ENCODE measurements at regions not wholly inside any gene's neighbourhood (a gene's known extent, or its start where the extent isn't known, plus 50 kb on each side); places are given as distances from the start of the nearest gene placed in this dataset.

- DNase-seq: no peak
These were observed 406.3 kb upstream of the CPEB2 start for GRCh38 chr4:14596028-14596427.

DNA sequence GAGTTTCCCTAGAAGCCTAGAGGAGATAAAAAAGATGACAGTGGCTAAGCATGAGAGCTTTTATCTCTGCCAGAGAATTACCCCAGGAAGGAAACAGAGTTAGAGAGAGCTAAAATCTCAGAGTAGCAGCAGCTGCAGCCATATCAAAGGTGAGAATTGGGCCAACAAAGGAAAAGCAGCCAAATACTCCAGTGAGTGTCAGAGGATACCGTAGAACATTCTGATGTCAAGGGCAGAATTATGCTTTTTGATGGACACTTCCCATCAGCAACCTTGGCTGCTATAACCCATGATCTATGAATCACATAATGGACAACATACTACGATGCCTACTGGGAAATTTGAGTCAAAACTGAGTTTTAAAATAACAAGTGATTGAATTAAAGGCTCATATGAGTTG is 405.8 kb upstream of the CPEB2 start:
- no peak for DNase-seq

DNA sequence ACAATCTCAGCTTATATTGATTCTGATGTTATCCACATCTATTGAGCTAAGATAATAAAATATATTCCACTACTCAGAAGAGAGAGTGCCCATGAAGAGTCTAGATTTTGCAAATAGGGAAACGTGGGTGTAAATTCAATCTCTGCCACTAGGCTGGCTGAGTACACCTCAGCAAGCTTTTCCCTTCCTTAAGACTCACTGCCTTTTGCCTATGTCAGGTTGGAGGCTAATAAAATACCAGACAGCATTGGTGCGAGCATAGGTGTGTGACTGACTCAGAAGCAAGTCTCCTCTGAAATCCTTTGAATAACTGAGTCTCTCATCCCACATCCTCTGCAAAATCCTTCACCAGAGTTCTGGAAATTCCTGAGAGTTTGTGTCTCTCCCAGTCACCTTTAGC is 405.4 kb upstream of the CPEB2 start:
- DNase-seq: no peak

- no peak for DNase-seq
These were observed 400.1 kb upstream of the CPEB2 start for GRCh38 chr4:14602206-14602605.

DNA sequence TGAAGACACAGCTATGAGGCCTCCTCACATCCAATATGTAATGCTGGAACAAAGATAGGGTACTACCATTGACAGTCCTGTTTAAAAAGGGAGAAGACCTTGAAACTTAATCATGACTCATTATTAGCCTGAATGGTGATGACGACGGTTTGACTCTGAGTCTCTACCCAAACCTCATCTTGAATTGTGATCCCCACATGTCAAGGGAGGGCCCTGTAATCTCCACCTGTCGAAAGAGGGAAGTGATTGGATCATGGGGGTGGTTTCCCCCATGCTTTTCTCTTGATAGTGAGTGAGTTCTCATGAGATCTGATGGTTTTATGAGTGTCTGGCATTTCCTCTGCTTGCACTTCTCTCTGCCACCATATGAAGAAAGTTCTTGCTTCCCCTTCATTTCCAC is 395.3 kb upstream of the CPEB2 start:
- no peak for DNase-seq

- no peak for DNase-seq
These were observed 394.7 kb upstream of the CPEB2 start for GRCh38 chr4:14607578-14607977.

DNA sequence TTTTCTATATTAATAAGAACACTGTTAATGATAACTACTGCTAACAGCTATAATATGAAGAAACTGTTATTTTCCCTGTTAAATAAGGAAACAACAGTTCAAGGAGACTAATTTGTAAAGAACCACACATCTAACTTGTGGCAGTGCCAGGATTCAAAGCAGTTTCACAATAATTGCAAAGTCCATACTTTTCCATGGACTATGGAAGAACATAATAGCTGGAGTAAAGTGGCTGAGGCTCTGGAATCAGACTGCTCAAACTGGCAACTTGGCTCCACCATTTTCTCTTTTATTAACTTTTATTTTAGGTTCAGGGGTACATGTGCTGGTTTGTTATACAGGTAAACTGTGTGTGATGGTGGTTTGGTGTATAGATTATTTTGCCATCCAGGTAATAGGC is 393.7 kb upstream of the CPEB2 start:
- DNase-seq: no peak

DNA sequence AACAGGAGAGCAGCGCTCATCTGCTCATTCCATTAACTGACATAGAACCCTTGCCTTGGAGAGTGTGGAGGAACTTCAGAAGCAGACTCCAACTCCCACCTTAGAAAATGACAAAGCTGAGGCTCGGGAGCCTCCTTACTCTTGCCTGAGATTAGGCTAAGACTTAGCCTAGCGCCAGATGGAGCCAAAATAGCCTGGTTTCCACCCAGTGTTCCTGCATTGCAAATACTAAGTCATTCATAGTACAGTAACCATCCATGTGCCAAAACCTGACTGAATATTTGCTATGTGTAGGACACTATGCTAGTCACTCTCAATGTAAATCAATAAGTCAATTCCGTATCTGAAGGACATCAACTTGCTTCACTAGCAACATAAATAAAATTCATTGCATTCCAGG is 387.4 kb upstream of the CPEB2 start:
- DNase-seq: no peak

DNA sequence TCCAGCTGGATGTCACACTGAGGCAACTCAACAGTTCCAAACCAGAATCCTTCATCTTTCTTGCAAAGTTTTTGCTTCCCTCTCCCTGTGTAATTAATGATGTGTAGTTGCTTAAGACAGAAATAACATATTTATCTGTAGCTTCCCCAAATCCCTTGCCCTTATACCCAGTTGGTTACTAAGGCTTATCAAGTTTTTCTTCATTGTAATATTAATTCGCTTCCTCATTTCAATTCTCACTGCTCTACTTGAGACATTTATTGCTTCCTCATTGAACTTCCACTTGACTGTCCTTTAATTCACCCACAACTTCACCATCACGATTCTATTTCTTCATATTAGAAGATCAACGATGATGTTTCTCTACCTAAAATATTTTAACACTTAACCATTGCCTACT is 386.6 kb upstream of the CPEB2 start:
- DNase-seq: no peak

GRCh38 chr4:14620567-14621141 is 381.6 kb upstream of the CPEB2 start:
- no peak for DNase-seq

DNA sequence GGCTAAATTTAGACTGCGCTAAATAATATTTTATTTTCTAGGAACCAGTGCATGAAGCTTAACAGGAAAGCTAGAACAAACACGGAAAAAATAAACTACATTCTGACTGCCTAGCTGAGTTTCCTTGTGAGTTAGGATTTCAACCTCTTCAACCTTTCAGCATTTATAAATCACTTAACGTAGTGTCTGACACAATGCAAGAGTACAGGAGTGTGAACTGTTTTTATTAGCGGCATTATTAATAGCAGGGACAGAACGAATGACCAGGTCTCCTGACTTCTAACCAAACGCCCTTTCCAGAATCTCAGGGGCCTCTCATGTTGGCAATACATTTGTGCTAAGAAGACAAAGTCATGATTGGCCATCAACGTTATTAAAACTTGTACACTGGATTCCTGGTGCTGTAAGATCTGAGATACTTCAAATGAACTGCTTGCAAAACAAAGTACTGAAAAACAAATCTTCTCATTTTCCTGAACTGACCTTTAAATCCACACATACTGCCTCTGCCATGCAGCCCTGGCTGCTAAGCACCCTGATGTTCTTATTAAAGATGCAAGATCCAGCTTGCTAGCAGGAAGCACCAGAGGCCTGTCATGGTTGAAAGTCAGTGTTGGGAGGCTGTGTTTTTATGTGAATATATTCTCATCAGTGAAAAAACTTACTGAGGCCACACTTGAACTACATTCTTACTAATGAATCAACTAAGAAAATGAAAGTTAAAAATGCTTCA is 380.4 kb upstream of the CPEB2 start:
- DNase-seq: no peak

DNA sequence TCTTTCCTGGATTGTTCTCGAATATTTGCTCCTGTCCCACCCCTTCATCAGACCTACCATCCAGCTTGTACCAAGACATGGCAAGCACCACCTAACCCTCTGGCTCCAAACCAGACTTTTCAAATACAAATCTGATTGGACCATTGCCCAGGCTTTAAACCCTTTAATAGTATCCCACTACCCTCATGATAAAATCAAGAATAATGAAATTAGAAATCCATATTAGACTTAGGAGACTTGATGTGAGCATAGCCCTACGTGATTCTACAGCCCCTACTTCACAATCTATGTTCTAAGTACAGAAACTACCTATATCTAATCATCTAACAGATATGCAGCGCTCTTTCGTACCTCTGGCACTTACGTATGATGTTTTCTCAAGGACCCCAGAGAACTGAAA is 375.2 kb upstream of the CPEB2 start:
- no peak for DNase-seq

GRCh38 chr4:14631806-14632440 is 370.4 kb upstream of the CPEB2 start:
- no peak for DNase-seq

DNA sequence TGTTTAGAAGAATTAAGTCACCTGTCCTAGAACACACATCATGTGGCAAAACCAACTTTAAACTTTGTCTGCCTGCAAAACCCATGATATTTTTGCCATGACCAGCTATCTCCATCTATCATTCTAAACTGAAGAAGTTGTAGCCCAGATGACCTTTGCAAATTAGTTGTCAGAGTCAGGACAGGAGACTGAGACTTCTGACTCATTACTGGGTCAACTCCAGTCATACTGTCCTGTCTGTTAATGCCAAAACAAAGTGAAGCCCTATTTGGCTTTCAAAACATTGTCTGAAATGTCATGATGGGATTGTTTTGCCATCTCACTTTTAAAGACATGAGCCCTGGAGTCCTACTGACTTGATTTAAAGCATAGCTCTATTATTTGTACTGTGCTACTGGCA is 365.7 kb upstream of the CPEB2 start:
- DNase-seq: no peak

DNA sequence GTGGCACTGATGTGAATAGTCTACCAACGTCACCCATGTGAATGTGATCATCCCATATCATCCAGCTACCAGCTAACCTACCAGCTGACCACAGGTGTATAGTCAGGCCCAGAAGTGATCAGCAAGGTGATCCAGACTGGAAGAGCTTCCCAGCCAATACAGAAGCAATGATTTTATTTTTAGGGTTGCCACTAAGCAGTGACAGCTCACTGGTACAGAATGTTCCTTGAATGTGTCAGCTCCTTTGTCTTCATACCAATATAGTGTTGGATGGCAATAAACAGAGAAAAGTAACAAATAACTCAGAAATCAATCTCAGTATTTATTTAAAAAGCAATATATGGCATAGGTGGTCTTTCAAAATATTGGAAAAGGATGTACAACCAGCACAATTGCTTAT is 361.8 kb upstream of the CPEB2 start:
- DNase-seq: no peak

DNA sequence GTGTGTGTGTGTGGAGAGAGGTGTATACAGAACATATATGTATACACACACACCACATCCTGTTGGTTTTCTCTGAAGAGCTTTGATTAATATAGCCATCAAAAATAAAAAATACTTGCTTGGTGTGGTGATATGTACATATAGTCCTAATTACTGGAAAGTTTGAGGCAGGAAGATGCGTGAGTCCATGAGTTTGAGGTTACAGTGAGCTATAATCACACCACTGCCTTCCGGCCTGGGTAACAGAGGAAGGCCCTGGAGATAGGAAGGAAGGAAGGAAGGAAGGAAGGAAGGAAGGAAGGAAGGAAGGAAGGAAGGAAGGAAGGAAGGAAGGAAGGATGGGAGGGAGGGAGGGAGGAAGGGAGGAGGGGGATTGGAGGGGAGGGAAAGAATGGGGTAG is 360.4 kb upstream of the CPEB2 start:
- no peak for DNase-seq

- no peak for DNase-seq
These were observed 357.6 kb upstream of the CPEB2 start for GRCh38 chr4:14644580-14645282.

DNA sequence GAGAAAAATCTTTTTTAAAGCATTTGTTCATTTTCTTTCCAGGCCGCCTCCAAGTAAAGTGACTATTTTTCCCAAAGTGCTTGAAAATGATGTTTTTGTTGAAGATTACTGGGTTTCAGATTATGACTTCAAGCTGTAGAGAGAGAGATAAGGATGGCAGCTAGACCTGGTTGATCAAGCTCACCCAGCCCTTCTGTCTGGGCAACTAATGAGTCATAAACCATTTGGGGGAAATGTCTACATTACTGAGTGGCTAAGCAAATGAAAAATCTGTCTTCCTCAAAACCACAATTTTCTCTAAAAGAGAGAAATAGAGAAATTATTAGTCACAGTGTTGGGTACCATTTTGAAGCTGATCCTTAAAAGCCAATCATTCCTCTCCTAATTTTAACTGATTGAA is 355.4 kb upstream of the CPEB2 start:
- DNase-seq: no peak

DNA sequence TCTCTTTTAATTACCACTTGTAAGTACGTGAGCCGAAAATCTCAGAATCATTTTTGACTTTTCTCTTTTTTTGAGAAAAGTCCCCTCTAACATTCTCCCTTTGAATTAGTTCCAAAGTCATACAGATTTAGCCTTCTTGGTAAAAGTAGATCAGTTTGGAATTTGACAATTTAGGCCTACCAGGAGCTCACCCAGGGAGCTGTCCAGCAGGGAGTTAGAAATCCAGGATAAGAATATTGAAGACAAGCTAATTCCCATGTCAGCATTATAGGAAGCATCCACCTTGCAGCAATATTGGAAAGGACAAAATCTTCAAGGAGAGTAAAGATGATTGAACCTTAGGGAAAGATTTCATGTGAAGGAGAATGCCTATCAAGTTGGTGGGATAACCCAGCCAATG is 352.2 kb upstream of the CPEB2 start:
- no peak for DNase-seq

- DNase-seq: no peak
These were observed 349.8 kb upstream of the CPEB2 start for GRCh38 chr4:14652522-14652921.

GRCh38 chr4:14653338-14653737 is 348.9 kb upstream of the CPEB2 start:
- DNase-seq: no peak

DNA sequence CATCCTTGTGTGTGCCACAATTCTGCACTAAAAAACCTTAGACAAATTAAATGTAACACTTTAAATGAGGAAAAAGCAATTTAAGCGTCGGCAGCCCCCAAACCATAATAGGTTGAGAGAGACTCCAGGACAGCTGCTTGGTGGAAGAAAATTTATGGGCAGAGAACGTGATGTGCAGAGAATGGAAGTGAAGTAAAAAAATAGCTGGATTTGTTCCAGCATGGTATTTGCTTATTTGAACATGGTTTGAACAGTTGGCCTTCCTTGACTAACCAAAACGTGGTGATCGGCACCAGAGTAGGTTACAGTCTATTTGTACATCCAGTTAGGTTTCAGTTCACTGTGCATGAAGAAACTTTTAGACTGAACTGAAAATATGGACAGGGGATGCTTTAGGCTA is 343.0 kb upstream of the CPEB2 start:
- DNase-seq: no peak

GRCh38 chr4:14667624-14668151 is 334.6 kb upstream of the CPEB2 start:
- DNase-seq: no peak

- DNase-seq: no peak
These were observed 334.0 kb upstream of the CPEB2 start for GRCh38 chr4:14668296-14668695.
